GM18907 (cell line): ENCODE measurements at regions not wholly inside any gene's neighbourhood (a gene's known extent, or its start where the extent isn't known, plus 50 kb on each side); places are given as distances from the start of the nearest gene placed in this dataset.
"Not testable (repeated sequence)": the region's sequence is repeated elsewhere in the genome, so short reads cannot be mapped to it uniquely, and the experiment has no call there.

Source experiments
- ATAC-seq: cut with Tn5 transposase; IDR thresholded peaks from one replicate; pipeline ENCODE4 v1.9.1; 2021; ENCODE audit warnings: mild to moderate bottlenecking, moderate library complexity; ENCODE audit not compliant: unreplicated experiment

DNA sequence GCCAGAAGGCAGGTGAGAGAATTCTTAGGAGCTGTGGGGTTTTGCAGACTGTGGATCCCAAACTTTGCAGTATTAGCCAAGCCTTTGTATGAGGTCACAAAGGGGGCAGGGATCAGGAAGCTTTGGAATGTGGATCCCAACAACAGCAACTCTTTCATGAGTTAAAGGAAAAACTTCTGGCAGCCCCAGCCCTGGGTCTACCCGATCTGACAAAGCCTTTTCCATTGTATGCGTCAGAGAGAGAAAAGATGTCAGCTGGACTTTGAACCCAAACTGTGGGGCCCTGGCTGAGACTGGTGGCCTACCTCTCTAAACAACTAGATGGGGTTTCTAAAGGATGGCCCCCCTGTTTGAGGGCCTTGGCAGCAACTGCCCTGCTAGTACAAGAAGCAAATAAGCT lies 101.8 kb upstream of the OSBPL11 start:
- not testable (repeated sequence) for ATAC-seq

DNA sequence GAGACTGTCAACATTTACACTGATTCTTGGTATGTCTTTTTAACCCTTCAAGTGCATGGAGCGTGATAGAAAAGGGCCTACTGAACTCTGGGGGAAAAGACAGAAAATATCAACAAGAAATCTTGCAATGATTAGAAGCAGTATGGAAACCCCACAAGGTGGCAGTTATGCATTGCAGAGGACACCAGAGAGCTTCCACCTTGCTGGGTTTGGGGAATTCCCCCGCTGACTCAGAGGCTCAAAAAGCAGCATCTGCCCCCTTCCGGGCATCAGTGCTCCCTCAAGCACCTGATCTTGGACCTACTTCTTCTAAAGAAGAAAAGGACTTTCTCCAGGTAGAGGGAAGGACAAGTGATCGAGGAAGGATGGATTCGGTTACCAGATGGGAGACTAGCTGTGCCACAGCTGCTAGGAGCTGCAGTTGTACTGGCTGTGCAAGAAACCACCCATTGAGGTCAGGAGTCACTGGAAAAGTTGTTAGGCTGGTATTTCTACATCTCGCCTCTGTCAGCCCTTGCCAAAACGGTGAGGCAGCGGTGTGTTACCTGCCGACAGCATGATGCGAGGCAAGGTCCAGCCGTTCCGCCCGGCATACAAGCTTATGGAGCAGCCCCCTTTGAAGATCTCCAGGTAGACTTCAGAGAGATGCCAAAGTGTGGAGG lies 102.8 kb upstream of the OSBPL11 start:
- not testable (repeated sequence) for ATAC-seq

DNA sequence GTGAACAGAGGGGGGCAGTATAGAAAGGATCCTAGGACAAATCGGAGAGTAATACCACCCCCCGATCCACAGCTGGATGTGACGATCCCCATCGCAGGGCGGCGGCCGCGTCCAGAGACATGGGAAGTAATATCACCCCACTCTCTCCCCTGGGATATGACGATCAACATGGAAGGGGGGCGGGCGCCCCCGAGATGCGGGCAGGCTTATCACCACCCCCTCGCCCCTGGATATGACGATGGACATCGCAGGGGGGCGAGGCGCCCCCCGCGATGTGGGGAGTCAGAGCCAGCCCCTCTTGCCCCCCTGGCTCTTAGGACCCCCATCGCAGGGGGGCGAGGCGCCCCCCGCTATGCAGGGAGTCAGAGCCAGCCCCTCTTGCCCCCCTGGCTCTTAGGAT lies 120.4 kb upstream of the OSBPL11 start:
- ATAC-seq, result no peak

DNA sequence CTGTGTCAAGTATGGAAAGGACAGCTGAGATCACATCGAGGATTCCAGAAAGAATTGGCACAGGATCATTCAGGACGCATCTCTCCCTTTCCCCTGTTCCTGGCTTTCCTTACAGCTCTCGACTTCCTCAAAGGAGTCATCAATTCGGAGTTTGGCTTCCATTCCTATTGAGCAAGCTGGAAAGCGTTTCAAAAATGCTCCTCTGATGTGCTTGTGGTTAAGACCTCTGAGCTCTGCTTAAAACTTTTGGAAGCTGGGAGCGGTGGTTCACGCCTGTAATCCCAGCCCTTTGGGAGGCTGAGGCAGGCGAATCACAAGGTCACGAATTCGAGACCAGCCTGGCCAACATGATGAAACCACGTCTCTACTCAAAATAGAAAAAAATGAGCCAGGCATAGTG lies 136.9 kb upstream of the OSBPL11 start:
- ATAC-seq, result not testable (repeated sequence)

DNA sequence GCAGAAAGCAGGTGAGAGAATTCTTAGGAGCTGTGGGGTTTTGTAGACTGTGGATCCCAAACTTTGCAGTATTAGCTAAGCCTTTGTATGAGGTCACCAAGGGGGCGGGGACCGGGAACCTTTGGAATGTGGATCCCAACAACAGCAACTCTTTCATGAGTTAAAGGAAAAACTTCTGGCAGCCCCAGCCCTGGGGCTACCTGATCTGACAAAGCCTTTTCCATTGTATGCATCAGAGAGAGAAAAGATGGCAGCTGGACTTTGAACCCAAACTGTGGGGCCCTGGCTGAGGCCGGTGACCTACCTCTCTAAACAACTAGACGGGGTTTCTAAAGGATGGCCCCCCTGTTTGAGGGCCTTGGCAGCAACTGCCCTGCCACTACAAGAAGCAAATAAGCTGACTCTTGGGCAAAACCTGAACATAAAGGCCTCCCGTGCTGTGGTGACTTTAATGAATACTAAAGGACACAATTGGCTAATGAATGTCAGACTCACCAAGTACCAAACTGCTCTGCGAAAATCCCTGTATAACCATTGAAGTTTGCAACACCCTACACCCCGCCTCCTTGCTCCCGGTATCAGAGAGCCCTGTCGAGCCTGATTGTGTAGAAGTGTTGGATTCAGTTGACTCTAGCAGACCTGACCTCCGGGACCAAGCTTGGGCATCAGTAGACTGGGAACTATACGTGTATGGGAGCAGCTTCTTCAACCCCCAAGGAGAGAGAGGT lies 146.9 kb upstream of the OSBPL11 start:
- ATAC-seq, result not testable (repeated sequence)

DNA sequence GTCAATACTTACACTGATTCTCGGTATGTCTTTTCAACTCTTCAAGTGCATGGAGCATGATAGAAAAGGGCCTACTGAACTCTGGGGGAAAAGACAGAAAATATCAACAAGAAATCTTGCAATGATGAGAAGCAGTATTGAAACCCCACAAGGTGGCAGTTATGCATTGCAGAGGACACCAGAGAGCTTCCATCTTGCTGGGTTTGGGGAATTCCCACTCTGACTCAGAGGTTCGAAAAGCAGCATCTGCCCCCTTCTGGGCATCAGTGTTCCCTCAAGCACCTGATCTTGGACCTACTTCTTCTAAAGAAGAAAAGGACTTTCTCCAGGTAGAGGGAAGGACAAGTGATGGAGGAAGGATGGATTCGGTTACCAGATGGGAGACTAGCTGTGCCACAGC lies 147.5 kb upstream of the OSBPL11 start:
- ATAC-seq, result not testable (repeated sequence)

DNA sequence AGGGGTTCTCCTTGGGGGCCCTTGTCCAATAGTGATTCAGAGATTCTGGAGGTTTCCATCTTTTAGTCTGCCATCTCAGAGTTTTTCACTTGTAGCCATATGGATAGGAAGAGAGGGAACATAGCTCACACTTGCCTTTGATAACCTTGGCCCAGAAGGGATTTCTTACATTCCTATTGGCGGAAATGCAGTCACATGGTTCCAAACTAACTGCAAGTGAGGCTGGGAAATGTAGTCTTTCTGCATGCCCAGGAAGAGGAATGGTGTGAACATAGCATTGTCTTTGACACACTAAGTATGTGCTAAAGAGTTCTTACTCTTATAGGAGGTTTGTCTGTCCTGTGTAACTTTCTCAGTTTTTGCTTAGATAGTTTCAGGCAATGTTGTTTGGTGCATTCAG lies 161.8 kb upstream of the OSBPL11 start:
- not testable (repeated sequence) for ATAC-seq

DNA sequence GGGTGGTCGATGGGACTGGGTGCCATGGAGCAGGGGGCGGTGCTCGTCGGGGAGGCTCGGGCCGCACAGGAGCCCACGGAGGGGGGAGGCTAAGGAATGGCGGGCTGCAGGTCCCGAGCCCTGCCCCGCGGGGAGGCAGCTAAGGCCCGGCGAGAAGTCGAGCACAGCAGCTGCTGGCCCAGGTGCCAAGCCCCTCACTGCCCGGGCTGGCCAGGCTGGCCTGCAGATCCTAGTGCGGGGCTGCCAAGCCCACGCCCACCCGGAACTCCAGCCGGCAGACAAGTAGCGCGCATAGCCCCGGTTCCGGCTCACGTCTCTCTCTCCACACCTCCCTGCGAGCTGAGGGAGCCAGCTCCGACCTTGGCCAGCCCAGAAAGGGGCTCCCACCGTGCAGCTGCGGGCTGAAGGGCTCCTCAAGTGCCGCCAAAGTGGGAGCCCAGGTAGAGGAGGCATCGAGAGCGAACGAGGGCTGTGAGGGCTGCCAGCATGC lies 163.4 kb upstream of the OSBPL11 start:
- not testable (repeated sequence) for ATAC-seq

DNA sequence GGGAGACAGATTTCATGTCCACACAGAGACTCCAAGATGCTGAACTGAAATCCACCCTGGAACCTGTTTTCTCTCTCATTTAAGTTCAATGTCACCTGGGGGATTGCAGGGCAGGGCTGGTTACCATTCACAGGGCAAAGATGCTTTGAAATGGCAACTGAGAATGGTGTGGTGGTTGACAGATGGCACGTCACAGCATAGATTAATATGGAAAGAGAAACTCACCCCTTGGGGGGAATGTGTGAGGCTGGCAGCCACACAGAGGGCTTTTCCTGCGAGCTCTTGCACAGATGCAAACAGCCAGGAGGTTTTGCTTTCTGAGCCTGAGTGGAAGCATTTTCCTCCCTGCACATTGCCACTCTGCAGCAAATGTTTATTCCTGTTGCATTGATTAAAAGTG lies 167.3 kb upstream of the OSBPL11 start:
- not testable (repeated sequence) for ATAC-seq

DNA sequence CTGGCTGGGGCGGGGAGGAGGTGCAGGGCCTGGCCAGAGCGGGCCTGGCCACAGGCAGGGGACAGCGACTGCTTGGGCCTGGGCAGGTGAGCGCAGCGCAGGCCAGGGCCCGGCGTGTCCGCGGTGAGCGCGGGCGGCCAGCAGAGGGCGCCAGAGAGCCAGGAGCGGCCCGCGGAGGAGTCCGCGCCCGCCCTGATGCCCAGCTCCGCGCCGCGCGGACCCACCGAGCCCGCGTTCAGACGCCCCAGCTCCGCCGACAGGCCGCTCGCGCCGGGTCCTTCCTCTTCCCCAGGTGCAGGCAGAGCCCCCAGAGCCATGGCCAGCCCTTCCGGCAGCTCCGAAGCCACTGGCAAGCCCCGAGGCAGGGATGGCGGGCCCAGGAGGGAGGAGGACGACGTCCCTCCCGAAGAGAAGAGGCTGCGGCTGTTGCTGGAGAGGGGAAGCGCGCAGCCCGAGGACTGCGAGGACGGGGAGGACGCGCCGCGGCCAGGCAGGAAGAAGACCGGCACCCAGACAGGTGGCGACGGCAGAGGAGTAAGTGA lies 171.1 kb upstream of the OSBPL11 start:
- not testable (repeated sequence) for ATAC-seq

DNA sequence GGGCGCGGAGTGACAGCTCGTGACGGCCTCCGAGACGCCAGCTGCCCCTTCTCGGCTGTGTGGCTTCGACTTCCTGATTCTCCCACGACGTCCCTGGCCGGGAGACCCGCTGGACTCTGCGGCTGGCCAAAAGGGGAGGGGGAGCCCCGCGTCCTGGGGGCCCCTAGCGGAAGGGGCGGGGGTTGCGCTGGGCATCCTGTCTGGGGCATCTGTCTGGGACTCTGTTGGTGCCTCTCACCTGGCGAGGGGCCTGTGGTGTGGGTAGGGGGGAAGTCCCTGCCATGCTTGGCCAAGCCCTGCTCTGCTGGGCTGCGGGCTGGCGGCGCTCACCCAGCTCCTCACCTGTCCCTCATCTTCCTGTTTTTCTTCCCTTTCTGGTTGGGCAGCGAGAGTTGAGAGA lies 171.6 kb upstream of the OSBPL11 start:
- not testable (repeated sequence) for ATAC-seq

DNA sequence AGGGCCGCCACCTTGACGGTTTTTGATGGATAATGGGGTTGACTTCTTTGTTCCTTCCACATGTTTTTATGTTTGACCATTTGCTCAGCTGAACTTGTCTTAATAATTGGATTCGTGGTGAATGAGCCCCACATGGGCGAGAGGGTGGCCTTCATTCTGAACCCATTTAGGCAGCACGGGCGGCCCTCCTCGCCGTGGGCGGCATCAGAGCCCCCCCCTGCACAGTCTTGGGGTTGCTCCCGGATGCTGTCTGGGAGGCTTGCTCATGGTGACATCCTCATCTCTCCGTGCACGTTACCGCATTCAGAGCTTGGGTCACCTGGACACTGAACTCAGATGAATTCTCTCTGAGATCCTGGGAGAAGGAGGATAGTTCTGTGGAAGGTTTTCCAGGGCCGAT lies 172.3 kb upstream of the OSBPL11 start:
- no peak for ATAC-seq

DNA sequence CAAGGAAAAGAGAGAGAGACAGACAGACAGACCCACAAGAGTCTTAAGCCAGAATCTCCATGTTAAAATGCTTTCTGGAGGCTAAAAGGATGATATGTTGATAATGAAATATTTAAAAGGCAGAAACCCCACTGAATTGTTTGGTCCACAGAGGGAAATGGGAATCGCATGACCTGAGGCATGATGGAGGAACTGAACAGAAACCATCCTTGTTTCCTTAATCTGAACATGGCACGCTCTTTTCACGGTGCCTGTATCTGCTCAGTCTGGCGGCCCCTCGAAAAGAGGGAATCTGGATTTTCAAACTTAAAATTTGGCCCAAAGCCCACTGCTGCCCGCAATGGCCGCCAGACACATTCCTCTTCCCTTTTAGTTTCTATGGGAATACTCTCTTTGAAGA lies 173.5 kb upstream of the OSBPL11 start:
- ATAC-seq, result not testable (repeated sequence)

DNA sequence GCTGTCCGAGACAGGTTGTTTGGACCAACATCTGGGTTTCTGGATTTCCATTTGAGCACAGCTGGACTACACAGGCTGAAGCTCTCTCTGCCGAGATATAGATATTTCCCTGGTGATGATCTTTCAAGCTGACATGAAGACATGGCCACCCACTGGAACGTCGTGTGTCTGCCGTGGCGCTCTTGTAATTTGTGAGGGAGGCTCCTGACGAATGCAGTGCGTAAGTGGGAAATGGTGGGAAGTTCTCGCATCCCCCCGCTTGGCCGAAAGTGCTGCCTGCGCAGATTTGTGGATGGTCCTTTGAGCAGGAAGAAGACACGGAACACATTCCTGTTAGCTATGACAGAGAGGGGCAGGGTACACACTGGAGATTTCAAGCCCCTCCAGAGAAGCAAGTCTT lies 176.2 kb upstream of the OSBPL11 start:
- not testable (repeated sequence) for ATAC-seq

DNA sequence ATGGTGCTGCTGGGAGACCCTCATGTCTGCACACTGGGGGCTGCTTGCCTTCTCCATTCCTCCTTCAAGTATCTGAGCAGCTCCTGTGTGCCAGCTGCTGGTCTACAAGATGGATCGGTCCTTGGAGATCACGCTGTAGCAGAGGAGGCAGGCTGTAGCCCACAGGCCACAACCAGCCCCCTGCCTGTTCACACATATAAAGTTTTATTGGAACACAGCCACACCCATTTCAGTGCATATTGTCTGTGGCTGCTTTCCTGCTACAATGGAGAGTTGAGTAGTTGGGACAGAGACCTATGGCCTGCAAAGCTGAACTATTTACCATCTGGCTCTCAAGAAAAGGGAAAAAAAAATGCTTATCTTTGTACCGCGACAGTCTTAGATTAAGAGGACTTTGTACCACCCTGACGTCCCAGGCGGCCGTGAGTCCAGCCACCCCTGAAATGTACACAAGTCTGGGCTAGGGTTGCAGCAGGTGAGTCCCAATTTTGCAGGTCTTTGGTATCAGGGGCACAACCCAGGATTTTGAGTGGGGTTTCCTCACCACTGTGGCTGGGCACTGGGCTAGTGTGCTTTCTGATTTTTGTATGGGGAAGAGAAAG lies 179.2 kb upstream of the OSBPL11 start:
- not testable (repeated sequence) for ATAC-seq

DNA sequence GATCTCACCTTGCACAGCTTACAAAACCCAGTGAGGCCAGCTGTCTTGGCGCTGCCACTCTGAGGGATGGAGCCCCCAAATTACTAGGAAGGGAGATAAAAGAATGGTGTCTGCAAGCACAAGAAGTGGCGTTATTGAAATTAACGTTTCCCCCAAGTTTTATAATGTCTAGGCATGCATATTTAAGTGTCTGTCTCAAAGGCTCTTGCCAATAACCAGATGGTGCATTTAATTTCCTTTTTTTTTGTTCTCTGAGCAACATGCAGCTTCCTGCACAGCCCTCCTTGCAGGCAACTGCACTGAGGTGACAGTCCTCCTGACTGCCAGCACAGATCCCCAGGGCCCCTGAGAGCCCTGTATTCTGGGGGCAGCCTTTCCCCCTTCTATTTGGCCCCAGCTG lies 179.8 kb upstream of the OSBPL11 start:
- not testable (repeated sequence) for ATAC-seq

DNA sequence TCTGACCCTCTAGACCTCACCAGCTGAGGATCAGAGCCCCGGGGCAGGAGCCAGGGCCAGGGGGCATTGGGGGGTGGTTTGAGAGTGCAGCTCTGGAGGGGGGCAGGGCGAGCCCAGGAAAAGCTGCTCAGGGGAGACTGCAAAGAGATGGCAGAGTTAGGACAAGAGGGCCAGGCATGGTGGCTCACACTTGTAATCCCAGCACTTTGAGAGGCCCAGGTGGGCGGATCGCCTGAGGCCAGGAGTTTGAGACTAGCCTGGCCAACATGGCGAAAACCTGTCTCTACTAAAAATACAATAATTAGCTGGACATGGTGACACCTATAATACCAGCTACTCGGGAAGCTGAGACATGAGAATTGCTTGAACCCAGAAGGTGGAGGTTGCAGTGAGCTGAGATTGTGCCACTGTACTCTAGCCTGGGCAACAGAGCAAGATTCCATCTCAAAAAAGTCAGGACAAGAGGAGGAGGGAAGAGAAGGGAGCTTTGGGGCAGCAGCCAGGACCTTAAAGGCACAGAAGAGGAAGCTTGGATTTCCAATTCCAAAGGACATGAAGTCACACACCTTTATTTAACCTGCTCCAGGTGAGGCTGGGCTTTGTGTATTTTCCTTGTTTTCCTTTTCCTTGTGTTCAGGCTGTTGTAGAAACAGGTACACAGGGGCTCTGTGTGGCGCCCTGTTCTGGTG lies 180.5 kb upstream of the OSBPL11 start:
- ATAC-seq, result not testable (repeated sequence)

DNA sequence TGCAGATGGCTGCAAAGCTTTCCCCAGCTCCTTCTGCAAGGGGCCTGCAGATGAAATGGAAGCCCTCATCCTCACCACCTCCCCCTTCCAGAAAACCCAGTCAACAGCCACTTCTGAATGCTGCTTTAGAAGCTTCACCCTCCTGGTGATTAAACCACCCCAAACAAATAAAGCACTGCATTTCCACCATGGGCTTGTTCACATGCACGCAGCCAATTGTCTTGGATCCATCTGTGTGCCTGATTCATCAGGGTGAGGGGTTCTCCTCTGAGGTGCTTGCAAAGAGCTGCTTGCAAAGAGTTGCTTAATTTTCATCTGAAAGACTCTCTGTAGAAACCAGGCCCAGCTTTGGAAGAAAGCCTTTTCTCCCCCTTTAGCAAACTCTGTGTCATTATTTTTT lies 184.0 kb upstream of the OSBPL11 start:
- not testable (repeated sequence) for ATAC-seq

DNA sequence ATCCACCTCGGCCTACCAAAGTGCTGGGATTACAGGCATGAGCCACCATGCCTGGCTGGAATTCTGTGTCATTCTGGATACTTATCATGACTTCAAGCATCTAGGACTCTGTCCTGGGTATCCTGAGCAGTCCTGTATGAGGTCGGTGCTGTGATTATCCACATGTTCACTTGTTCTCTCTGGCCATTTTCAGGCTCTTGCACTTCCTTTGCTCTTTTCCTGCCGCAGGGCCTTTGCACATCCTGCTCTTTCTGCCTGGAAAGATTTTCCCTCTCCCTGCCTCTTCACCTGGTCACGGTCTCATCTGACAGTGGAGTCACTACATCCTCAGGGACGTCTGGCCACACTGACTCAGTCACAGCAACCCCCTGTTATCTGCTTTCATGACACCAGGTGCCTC lies 184.6 kb upstream of the OSBPL11 start:
- not testable (repeated sequence) for ATAC-seq

DNA sequence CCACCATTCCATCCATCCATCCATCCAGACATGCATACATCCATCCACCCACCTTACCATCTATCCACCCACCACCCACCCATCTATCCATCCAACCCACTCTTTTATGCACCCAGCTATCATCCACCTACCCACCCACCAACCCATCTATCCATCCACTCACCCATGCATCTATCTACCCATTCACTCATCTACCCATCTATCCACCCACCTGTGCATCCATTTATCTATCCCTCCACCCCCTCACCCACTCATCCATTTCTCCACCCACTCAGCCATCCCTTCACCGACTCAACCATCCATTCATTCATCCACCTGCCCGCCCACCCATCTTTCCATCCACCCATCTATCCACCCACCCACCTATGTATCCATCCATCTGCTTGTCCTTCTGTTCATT lies 186.4 kb upstream of the OSBPL11 start:
- not testable (repeated sequence) for ATAC-seq

DNA sequence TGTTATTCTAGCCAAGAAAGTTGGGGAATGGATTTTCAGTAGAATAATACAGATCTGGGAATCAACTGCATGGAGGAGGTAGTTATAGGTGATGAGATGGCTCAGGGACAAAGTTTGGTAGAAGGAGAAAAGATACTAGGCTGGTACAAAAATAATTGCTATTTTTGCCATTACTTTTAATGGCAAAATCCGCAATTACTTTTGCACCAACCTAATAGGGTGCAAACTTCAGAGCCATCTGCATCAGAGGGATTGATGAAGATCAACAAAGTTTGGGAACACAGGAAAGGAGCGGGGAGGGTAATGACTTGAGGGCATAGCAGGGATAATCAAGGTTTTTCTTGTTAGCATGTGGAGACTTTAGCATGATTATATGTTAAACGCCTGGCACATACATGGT lies 178.7 kb upstream of the ROPN1B start:
- not testable (repeated sequence) for ATAC-seq
